Astrocyte (in vitro differentiated cells and primary cell): ENCODE measurements at regions not wholly inside any gene's neighbourhood (a gene's known extent, or its start where the extent isn't known, plus 50 kb on each side); places are given as distances from the start of the nearest gene placed in this dataset.

ENCODE experiments used
- DNase-seq: peaks from one replicate; pipeline ENCODE4 v3.0.0-alpha.2; 2010; ENCODE audit warnings: low read depth
- FAIRE-seq: peaks from 2 replicates; lab custom pipeline; 2011; peaks lifted over from hg19 to GRCh38; lab: Jason Lieb, UNC
- H2AFZ ChIP-seq: 2 replicates; pipeline ENCODE4 v1.6.0; 2012; ENCODE audit warnings: low read depth, low read length, inconsistent platforms
- H3K27ac ChIP-seq: 2 replicates; pipeline ENCODE4 v1.5.1; 2011; ENCODE audit warnings: low read depth, low read length, inconsistent platforms
- H3K27me3 ChIP-seq: 2 replicates; pipeline ENCODE4 v1.6.0; 2011; ENCODE audit warnings: low read length, inconsistent platforms; ENCODE audit not compliant: insufficient read depth
- H3K36me3 ChIP-seq: 2 replicates; pipeline ENCODE4 v1.5.1; 2011; ENCODE audit warnings: low read length, inconsistent platforms; ENCODE audit not compliant: insufficient read depth
- H3K4me1 ChIP-seq: 2 replicates; pipeline ENCODE4 v1.5.1; 2011; ENCODE audit warnings: low read length, inconsistent platforms; ENCODE audit not compliant: insufficient read depth
- H3K4me2 ChIP-seq: 2 replicates; pipeline ENCODE4 v1.6.0; 2012; ENCODE audit warnings: low read length, inconsistent platforms
- H3K4me3 ChIP-seq: 2 replicates; pipeline ENCODE4 v1.5.1; 2011; ENCODE audit warnings: low read depth, mild to moderate bottlenecking, low read length, inconsistent platforms; ENCODE audit not compliant: insufficient read depth
- H3K79me2 ChIP-seq: 2 replicates; pipeline ENCODE4 v1.6.0; 2012; ENCODE audit warnings: mild to moderate bottlenecking, low read length, inconsistent platforms; ENCODE audit not compliant: insufficient read depth
- H3K9ac ChIP-seq: 2 replicates; pipeline ENCODE4 v1.6.0; 2012; ENCODE audit warnings: mild to moderate bottlenecking, low read length, inconsistent platforms
- H3K9me3 ChIP-seq: 2 replicates; pipeline ENCODE4 v1.5.1; 2012; ENCODE audit warnings: low read depth, mild to moderate bottlenecking, low read length, inconsistent platforms; ENCODE audit not compliant: insufficient read depth
- H4K20me1 ChIP-seq: 2 replicates; pipeline ENCODE4 v1.6.0; 2012; ENCODE audit warnings: low read length, inconsistent platforms; ENCODE audit not compliant: insufficient read depth
- H3K27ac Mint-ChIP-seq: one replicate; pipeline ENCODE4 v1.8.0; 2021; ENCODE audit warnings: mild to moderate bottlenecking, mixed read lengths; ENCODE audit not compliant: unreplicated experiment
- H3K27me3 Mint-ChIP-seq: one replicate; pipeline ENCODE4 v1.8.0; 2021; ENCODE audit warnings: low read depth, mixed read lengths; ENCODE audit not compliant: unreplicated experiment
- H3K36me3 Mint-ChIP-seq: one replicate; pipeline ENCODE4 v1.8.0; 2021; ENCODE audit warnings: low read depth, mixed read lengths; ENCODE audit not compliant: unreplicated experiment
- H3K4me1 Mint-ChIP-seq: one replicate; pipeline ENCODE4 v1.8.0; 2021; ENCODE audit warnings: low read depth, mixed read lengths; ENCODE audit not compliant: unreplicated experiment
- H3K4me3 Mint-ChIP-seq: one replicate; pipeline ENCODE4 v1.8.0; 2021; ENCODE audit warnings: mild to moderate bottlenecking, moderate library complexity, mixed read lengths; ENCODE audit not compliant: unreplicated experiment
- H3K9me3 Mint-ChIP-seq: one replicate; pipeline ENCODE4 v1.8.0; 2021; ENCODE audit warnings: mild to moderate bottlenecking, mixed read lengths; ENCODE audit not compliant: unreplicated experiment
- EZH2 ChIP-seq: IDR thresholded peaks from 2 replicates; pipeline ENCODE4 v1.6.1; 2012; ENCODE audit warnings: mild to moderate bottlenecking, low read length, inconsistent platforms; ENCODE audit not compliant: insufficient read depth
- TF ChIP-seq, protein P1 (sequence below): IDR thresholded peaks from 2 replicates; pipeline ENCODE4 v1.5.1; 2011; ENCODE audit warnings: low read depth, mild to moderate bottlenecking, inconsistent platforms, low read length, moderate library complexity; ENCODE audit not compliant: insufficient read depth

DNA sequence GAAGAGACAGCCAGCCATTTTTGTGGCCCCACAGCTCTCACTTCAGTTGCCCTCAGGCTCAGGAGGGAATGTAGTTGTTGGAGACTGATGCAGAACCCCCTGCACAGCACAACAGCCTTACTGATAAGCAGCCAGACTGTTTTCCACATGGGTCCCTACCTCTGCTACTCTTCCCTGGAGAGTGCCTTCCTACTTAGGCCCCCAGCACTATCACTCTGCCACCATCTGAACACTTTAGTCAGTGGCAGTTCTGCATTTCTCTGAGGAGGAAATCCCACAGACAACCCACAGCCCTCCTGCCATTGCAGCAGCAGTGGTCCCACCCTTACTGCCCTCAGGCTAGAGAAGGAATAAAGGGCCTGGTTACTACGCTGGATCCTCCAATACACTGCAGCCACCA is 61.8 kb upstream of the PTPRD start:
- H3K79me2 ChIP-seq: no peaks in the 10 kb centered on the region
- Mint-ChIP-seq H3K4me3 (no peak overlapping the region), H3K36me3 (no peaks in the 10 kb centered on the region), H3K4me1 (peaks cover 7% of the 10 kb centered on the region), H3K27ac (no peak overlapping the region), H3K27me3 (no peaks in the 10 kb centered on the region), H3K9me3 (peaks cover 6% of the 10 kb centered on the region)
- no peak overlapping the region for H2AFZ ChIP-seq
- no peaks in the 10 kb centered on the region for H4K20me1 ChIP-seq
- H3K4me2 ChIP-seq: no peak overlapping the region
- H3K27me3 ChIP-seq: no peaks in the 10 kb centered on the region
- DNase-seq (no peak), FAIRE-seq (no peak)
- no peak overlapping the region for H3K4me3 ChIP-seq
- TF ChIP-seq, protein P1, sequence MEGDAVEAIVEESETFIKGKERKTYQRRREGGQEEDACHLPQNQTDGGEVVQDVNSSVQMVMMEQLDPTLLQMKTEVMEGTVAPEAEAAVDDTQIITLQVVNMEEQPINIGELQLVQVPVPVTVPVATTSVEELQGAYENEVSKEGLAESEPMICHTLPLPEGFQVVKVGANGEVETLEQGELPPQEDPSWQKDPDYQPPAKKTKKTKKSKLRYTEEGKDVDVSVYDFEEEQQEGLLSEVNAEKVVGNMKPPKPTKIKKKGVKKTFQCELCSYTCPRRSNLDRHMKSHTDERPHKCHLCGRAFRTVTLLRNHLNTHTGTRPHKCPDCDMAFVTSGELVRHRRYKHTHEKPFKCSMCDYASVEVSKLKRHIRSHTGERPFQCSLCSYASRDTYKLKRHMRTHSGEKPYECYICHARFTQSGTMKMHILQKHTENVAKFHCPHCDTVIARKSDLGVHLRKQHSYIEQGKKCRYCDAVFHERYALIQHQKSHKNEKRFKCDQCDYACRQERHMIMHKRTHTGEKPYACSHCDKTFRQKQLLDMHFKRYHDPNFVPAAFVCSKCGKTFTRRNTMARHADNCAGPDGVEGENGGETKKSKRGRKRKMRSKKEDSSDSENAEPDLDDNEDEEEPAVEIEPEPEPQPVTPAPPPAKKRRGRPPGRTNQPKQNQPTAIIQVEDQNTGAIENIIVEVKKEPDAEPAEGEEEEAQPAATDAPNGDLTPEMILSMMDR: no peak
- TF ChIP-seq EZH2: no peak
- H3K27ac ChIP-seq: no peak overlapping the region
- no peaks in the 10 kb centered on the region for H3K36me3 ChIP-seq
- no peaks in the 10 kb centered on the region for H3K9me3 ChIP-seq
- peaks cover 6% of the 10 kb centered on the region for H3K4me1 ChIP-seq
- H3K9ac ChIP-seq: no peak overlapping the region

DNA sequence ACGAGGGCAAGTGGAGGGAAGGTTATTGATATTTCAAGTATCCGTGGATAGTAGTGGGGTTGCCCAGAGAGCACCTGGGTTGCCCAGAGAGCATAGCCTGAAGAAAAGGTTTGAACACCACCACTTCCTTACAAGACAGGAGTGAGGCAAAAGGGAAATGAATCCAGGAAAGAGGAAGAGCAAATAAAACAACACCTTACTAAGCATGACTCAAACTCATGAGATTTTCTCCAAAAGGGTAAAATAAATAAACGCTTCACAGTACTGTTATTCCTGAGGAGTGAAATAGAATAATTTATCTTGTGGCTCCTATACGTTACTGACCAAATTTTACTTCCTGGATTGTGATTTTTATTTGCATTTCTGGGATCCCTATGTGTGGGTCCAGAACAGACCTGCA is 65.2 kb upstream of the PTPRD start:
- Mint-ChIP-seq H3K36me3 (no peaks in the 10 kb centered on the region), H3K27ac (no peak overlapping the region), H3K4me3 (no peak overlapping the region), H3K4me1 (peaks cover 7% of the 10 kb centered on the region), H3K9me3 (peaks cover 7% of the 10 kb centered on the region), H3K27me3 (no peaks in the 10 kb centered on the region)
- Histone ChIP-seq H3K4me1 (peaks cover 6% of the 10 kb centered on the region), H3K36me3 (no peaks in the 10 kb centered on the region), H3K4me2 (peak overlapping the region; percentile 43), H3K9ac (peak overlapping the region; percentile 9), H3K79me2 (no peaks in the 10 kb centered on the region), H3K27me3 (no peaks in the 10 kb centered on the region), H3K4me3 (no peak overlapping the region), H4K20me1 (no peaks in the 10 kb centered on the region), H3K9me3 (no peaks in the 10 kb centered on the region), H2AFZ (no peak overlapping the region), H3K27ac (peak overlapping the region; percentile 67)
- TF ChIP-seq, protein P1: no peak
- no peak for TF ChIP-seq EZH2
- DNase-seq: no peak
- no peak for FAIRE-seq

DNA sequence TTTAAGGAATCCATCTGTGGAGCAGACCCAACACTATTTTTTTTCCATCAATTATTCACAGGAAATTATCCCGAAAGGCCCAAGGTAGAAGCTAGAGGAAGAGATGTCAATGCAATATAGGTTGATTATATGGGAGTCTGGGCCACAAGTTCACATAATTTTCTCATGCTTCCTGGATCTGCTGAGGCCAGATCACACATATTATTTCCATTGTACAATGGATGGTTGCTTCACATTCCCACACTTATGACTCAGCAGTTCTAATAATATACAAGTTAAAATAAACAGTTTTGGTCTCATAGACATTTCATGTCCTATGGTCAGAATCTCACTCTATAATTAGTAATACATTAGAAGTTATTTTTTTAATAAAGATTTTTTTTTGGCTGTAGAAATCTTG is 66.0 kb upstream of the PTPRD start:
- Histone ChIP-seq H2AFZ (peak overlapping the region; percentile 4), H3K9me3 (no peaks in the 10 kb centered on the region), H3K36me3 (no peaks in the 10 kb centered on the region), H3K9ac (peak overlapping the region; percentile 9), H4K20me1 (no peaks in the 10 kb centered on the region), H3K79me2 (no peaks in the 10 kb centered on the region), H3K4me2 (peak overlapping the region; percentile 43), H3K4me1 (peaks cover 6% of the 10 kb centered on the region), H3K27ac (peak overlapping the region; percentile 67), H3K4me3 (no peak overlapping the region), H3K27me3 (no peaks in the 10 kb centered on the region)
- DNase-seq (peak; percentile 25), FAIRE-seq (no peak)
- Mint-ChIP-seq H3K27ac (peak overlapping the region; percentile 89), H3K4me3 (no peak overlapping the region), H3K36me3 (no peaks in the 10 kb centered on the region), H3K27me3 (no peaks in the 10 kb centered on the region), H3K4me1 (peaks cover 7% of the 10 kb centered on the region), H3K9me3 (peaks cover 4% of the 10 kb centered on the region)
- no peak for TF ChIP-seq EZH2
- TF ChIP-seq, protein P1: no peak
